IMR-90 (cell line): ENCODE measurements at regions not wholly inside any gene's neighbourhood (a gene's known extent, or its start where the extent isn't known, plus 50 kb on each side); places are given as distances from the start of the nearest gene placed in this dataset.

Source experiments
- ATAC-seq: fragments of 200-7000 bp; cut with Tn5 transposase; 2 replicates; pipeline ENCODE4 v1.9.1; 2020; ENCODE audit warnings: low read depth, mild to moderate bottlenecking, moderate library complexity
- BruUV-seq: library from RNA; stranded (reverse); fragments of 400-500 nt; replicated peaks from 2 replicates; lab custom pipeline; 2021; lab: Mats Ljungman, UMichigan
- CTCF ChIA-PET: fragments of 300-600 bp; formaldehyde crosslinking; extraction: SDS; loops from one replicate; lab custom pipeline; 2021; ENCODE audit warnings: antibody characterized with exemption; lab: Yijun Ruan, JAX
- POLR2A ChIA-PET: fragments of 300-600 bp; sonication (Branson Sonifier 250); formaldehyde crosslinking; loops from one replicate; lab custom pipeline; 2022; ENCODE audit warnings: antibody characterized with exemption; ENCODE audit not compliant: unreplicated experiment; lab: Charles Lee
- DNase-seq: peaks from one replicate; pipeline ENCODE4 v3.0.0; 2013
- H2AFZ ChIP-seq: replicated peaks from 2 replicates; pipeline ENCODE3; 2013; ENCODE audit warnings: low read length, mild to moderate bottlenecking; ENCODE audit not compliant: poor library complexity
- H2AK5ac ChIP-seq: 2 replicates; pipeline ENCODE4 v1.6.1; 2013; ENCODE audit warnings: low read depth, low read length, inconsistent platforms
- H2AK9ac ChIP-seq: replicated peaks from 2 replicates; pipeline ENCODE3; 2013; ENCODE audit warnings: mild to moderate bottlenecking, low read depth, low read length, moderate library complexity; ENCODE audit not compliant: poor library complexity
- H2BK120ac ChIP-seq: 2 replicates; pipeline ENCODE4 v1.6.1; 2013; ENCODE audit warnings: low read depth, low read length, inconsistent platforms
- H2BK15ac ChIP-seq: 3 replicates; pipeline ENCODE4 v1.6.1; 2013; ENCODE audit warnings: low read depth, low read length, inconsistent platforms
- H2BK20ac ChIP-seq: 2 replicates; pipeline ENCODE4 v1.6.1; 2013; ENCODE audit warnings: low read depth, mild to moderate bottlenecking, inconsistent platforms, low read length, moderate library complexity
- H2BK5ac ChIP-seq: 2 replicates; pipeline ENCODE4 v1.6.1; 2013; ENCODE audit warnings: mild to moderate bottlenecking, low read depth, low read length, inconsistent platforms; ENCODE audit not compliant: poor library complexity, severe bottlenecking
- H3K14ac ChIP-seq: replicated peaks from 2 replicates; pipeline ENCODE4 v1.6.1; 2013; ENCODE audit warnings: low read depth, low read length, inconsistent platforms
- H3K18ac ChIP-seq: 2 replicates; pipeline ENCODE4 v1.6.1; 2013; ENCODE audit warnings: low read depth, low read length, control low read depth
- H3K23ac ChIP-seq: 2 replicates; pipeline ENCODE4 v1.6.1; 2013; ENCODE audit warnings: low read depth, low read length, inconsistent platforms
- H3K27ac ChIP-seq: 2 replicates; pipeline ENCODE4 v1.5.1; 2013; ENCODE audit warnings: mild to moderate bottlenecking, control low read depth, low read length; ENCODE audit not compliant: insufficient read depth
- H3K27me3 ChIP-seq: 2 replicates; pipeline ENCODE4 v1.6.1; 2013; ENCODE audit warnings: low read length; ENCODE audit not compliant: control insufficient read depth, insufficient read depth
- H3K36me3 ChIP-seq: 2 replicates; pipeline ENCODE4 v1.6.1; 2013; ENCODE audit warnings: low read length, mixed read lengths; ENCODE audit not compliant: control insufficient read depth, insufficient read depth
- H3K4ac ChIP-seq: 2 replicates; pipeline ENCODE4 v1.6.1; 2013; ENCODE audit warnings: low read depth, low read length, inconsistent platforms
- H3K4me1 ChIP-seq: 2 replicates; pipeline ENCODE4 v1.6.1; 2013; ENCODE audit warnings: low read length, mixed read lengths; ENCODE audit not compliant: control insufficient read depth, insufficient read depth
- H3K4me2 ChIP-seq: 2 replicates; pipeline ENCODE4 v1.6.1; 2013; ENCODE audit warnings: low read depth, mild to moderate bottlenecking, control low read depth, low read length, moderate library complexity
- H3K4me3 ChIP-seq: 2 replicates; pipeline ENCODE4 v1.5.1; 2013; ENCODE audit warnings: low read depth, mild to moderate bottlenecking, control low read depth, low read length, moderate library complexity; ENCODE audit not compliant: insufficient read depth
- H3K56ac ChIP-seq: 2 replicates; pipeline ENCODE4 v1.6.1; 2013; ENCODE audit warnings: low read length, inconsistent platforms; ENCODE audit not compliant: insufficient read depth; ENCODE audit errors: extremely low read depth
- H3K79me1 ChIP-seq, 2 experiments: 2 replicates each; pipeline ENCODE4 v1.6.1; 2013; ENCODE audit warnings: low read length in 2 of 2, inconsistent platforms in 1 of 2, low read depth in 1 of 2
- H3K9ac ChIP-seq: 2 replicates; pipeline ENCODE4 v1.6.1; 2013; ENCODE audit warnings: low read depth, low read length, control low read depth
- H3K9me1 ChIP-seq: 2 replicates; pipeline ENCODE4 v1.6.1; 2013; ENCODE audit warnings: low read length, inconsistent platforms; ENCODE audit not compliant: insufficient read depth
- H3K9me3 ChIP-seq: 2 replicates; pipeline ENCODE4 v1.6.1; 2013; ENCODE audit warnings: low read length; ENCODE audit not compliant: control insufficient read depth, insufficient read depth
- H4K20me1 ChIP-seq: 2 replicates; pipeline ENCODE4 v1.6.1; 2013; ENCODE audit warnings: low read length, inconsistent platforms; ENCODE audit not compliant: insufficient read depth
- H4K5ac ChIP-seq: 2 replicates; pipeline ENCODE4 v1.6.1; 2013; ENCODE audit warnings: mild to moderate bottlenecking, low read depth, low read length, control low read depth
- H4K8ac ChIP-seq, 2 experiments: 2 replicates each; pipeline ENCODE4 v1.6.1; 2013; ENCODE audit warnings: low read depth in 2 of 2, low read length in 2 of 2, control low read depth in 1 of 2, inconsistent platforms in 1 of 2
- H4K91ac ChIP-seq: 2 replicates; pipeline ENCODE4 v1.6.1; 2013; ENCODE audit warnings: low read depth, low read length, inconsistent platforms; ENCODE audit not compliant: insufficient read depth
- USF2 ChIP-seq: fragments of 150-350 bp; IDR thresholded peaks from 2 replicates; pipeline ENCODE4 v1.6.1; 2017; ENCODE audit warnings: mild to moderate bottlenecking, antibody characterized with exemption, low read length, low read depth
- dilution Hi-C: fragments of 300-500 bp; cut with HindIII; formaldehyde crosslinking; loops from one replicate; pipeline ENCODE4 v1.14.3; 2018; ENCODE audit warnings: low sequenced_read_pairs; ENCODE audit not compliant: unreplicated experiment
- in situ Hi-C: fragments of 300-500 bp; cut with MboI; formaldehyde crosslinking; loops from 3 replicates; pipeline ENCODE4 v1.14.3; 2019; ENCODE audit warnings: low sequenced_read_pairs, inconsistent platforms, mixed read lengths
- intact Hi-C: fragments of 100-400 bp; cut with micrococcal nuclease; formaldehyde crosslinking; loops from 2 replicates; pipeline ENCODE4 v1.10.0; 2022

GRCh38 chr13:60787083-60787482, 390.1 kb downstream of the TDRD3 start:
- intact Hi-C loops (no loop called here), in situ Hi-C loops (no loop called here), dilution Hi-C loops (no loop called here)
- no peaks in the 10 kb centered on the region for H4K20me1 ChIP-seq
- H2AFZ ChIP-seq, result no peak overlapping the region
- no peak overlapping the region for H3K14ac ChIP-seq
- H3K27ac ChIP-seq, result no peak overlapping the region
- no peak for ATAC-seq
- no peak overlapping the region for H3K4me3 ChIP-seq
- ChIA-PET POLR2A (no interaction called here), CTCF (no interaction called here)
- no peak overlapping the region for H3K23ac ChIP-seq
- no peak overlapping the region for H3K9ac ChIP-seq
- no peak for TF ChIP-seq USF2
- no peaks in the 10 kb centered on the region for H3K9me1 ChIP-seq
- H4K5ac ChIP-seq, result no peak overlapping the region
- H2BK5ac ChIP-seq, result no peak overlapping the region
- H3K36me3 ChIP-seq, result no peaks in the 10 kb centered on the region
- H4K91ac ChIP-seq, result no peak overlapping the region
- peaks cover 8% of the 10 kb centered on the region for H3K9me3 ChIP-seq
- no peak overlapping the region for H3K4me2 ChIP-seq
- no peak overlapping the region for H2AK5ac ChIP-seq
- no peak for DNase-seq
- no peak overlapping the region for H3K18ac ChIP-seq
- no peak overlapping the region for H2BK15ac ChIP-seq
- BruUV-seq, result no TSS peak
- no peak overlapping the region for H2AK9ac ChIP-seq
- no peaks in the 10 kb centered on the region for H3K79me1 ChIP-seq
- no peaks in the 10 kb centered on the region for H3K27me3 ChIP-seq
- no peak overlapping the region for H2BK20ac ChIP-seq
- H4K8ac ChIP-seq, result no peak overlapping the region
- no peak overlapping the region for H2BK120ac ChIP-seq
- H3K4ac ChIP-seq, result no peak overlapping the region
- no peaks in the 10 kb centered on the region for H3K4me1 ChIP-seq
- H3K56ac ChIP-seq, result no peak overlapping the region
